ENCODE measurements at regions not wholly inside any gene's neighbourhood (a gene's known extent, or its start where the extent isn't known, plus 50 kb on each side); places are given as distances from the start of the nearest gene placed in this dataset.

DNA sequence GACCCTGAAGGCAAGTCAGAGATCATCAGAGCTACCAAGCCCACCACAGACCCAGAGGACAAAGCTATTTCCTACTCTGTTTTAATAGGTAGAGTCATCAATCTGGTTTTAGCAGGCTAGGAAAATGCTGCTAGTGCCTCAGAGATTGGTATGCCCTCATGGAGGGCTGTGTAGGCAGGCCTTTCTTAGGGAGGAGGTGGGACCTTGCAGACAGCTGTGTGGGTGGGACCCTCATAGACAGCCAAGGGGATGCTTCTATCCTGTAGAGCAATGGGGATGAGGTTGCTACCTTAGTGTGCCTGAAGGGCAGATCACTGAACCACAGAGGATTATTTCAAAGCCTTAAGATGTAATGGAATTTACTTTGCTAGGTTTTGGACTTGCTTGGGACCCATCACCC is 534.9 kb upstream of the KLF12 start:
- Histone ChIP-seq H3K4ac (replicated peaks; ENCODE audit: insufficient read length, low read depth, low read length) (no peak overlapping the region), H3K4me2 (ENCODE audit: insufficient read depth in 1 of 2, low read depth in 2 of 2, low read length in 2 of 2) (no peak overlapping the region), H3K56ac (replicated peaks; ENCODE audit: insufficient read length, low read depth, low read length) (no peak overlapping the region), H3K9ac (replicated peaks in 1 of 4; ENCODE audit: extremely low read depth in 1 of 4, low read depth in 3 of 4, low read length in 3 of 4) (no peak overlapping the region), H4K20me1 (replicated peaks in 1 of 2; ENCODE audit: control insufficient read depth in 1 of 2, insufficient read depth in 2 of 2, low read length in 2 of 2) (no peaks in the 10 kb centered on the region), H3K4me3 (ENCODE audit: extremely low read depth in 1 of 4, insufficient read depth in 2 of 4, low read depth in 3 of 4, low read length in 4 of 4) (no peak overlapping the region), H2BK15ac (ENCODE audit: low read length) (no peak overlapping the region), H4K91ac (replicated peaks; ENCODE audit: insufficient read length, low read length) (no peak overlapping the region), H3K23ac (ENCODE audit: insufficient read length) (no peak overlapping the region), H4K5ac (ENCODE audit: insufficient read length, low read depth, low read length) (no peak overlapping the region), H2BK12ac (ENCODE audit: low read depth, low read length) (no peak overlapping the region), H2AK5ac (ENCODE audit: low read depth, low read length) (no peak overlapping the region), H3K4me1 (replicated peaks in 1 of 4; ENCODE audit: control insufficient read depth in 3 of 4, insufficient read depth in 4 of 4, low read length in 3 of 4) (peaks cover 0 to 3% (median 0%) of the 10 kb centered on the region in 4 experiments; a peak in 1 of 7 replicates), H3K23me2 (ENCODE audit: low read depth, low read length) (no peaks in the 10 kb centered on the region), H3K18ac (ENCODE audit: extremely low read depth, low read length) (no peak overlapping the region), H3K27ac (ENCODE audit: low read depth, low read length) (no peak overlapping the region), H2BK120ac (replicated peaks; ENCODE audit: low read depth, low read length) (no peak overlapping the region), H3K79me2 (ENCODE audit: control insufficient read depth in 1 of 2, insufficient read depth in 2 of 2, low read length in 2 of 2) (no peaks in the 10 kb centered on the region), H2AFZ (ENCODE audit: low read length) (peak overlapping the region; percentile 11; the same call in 1 of the 2 replicates), H3K36me3 (ENCODE audit: control insufficient read depth in 2 of 4, insufficient read depth in 4 of 4, low read length in 3 of 4) (no peaks in the 10 kb centered on the region), H2BK20ac (ENCODE audit: low read length) (no peak overlapping the region), H3K79me1 (ENCODE audit: low read depth, low read length) (no peaks in the 10 kb centered on the region), H3K9me3 (ENCODE audit: insufficient read depth in 2 of 2, low read depth in 1 of 2, low read length in 1 of 2) (no peaks in the 10 kb centered on the region), H3K27me3 (replicated peaks in 1 of 4; ENCODE audit: control insufficient read depth in 3 of 4, extremely low read depth in 1 of 4, insufficient read depth in 3 of 4, low read length in 3 of 4) (no peaks in the 10 kb centered on the region), H4K8ac (ENCODE audit: extremely low read depth, insufficient read depth, low read length) (no peak overlapping the region), H2BK5ac (ENCODE audit: low read depth, low read length) (no peak overlapping the region), H3K14ac (ENCODE audit: insufficient read length) (no peak overlapping the region)
- TF ChIP-seq KDM1A (IDR thresholded peaks at IDR 0.05; ENCODE audit: borderline replicate concordance, low read length) = no peak
- TF ChIP-seq SIRT6 (IDR thresholded peaks at IDR 0.05; ENCODE audit: low read length) = no peak
- TF ChIP-seq, protein P1, sequence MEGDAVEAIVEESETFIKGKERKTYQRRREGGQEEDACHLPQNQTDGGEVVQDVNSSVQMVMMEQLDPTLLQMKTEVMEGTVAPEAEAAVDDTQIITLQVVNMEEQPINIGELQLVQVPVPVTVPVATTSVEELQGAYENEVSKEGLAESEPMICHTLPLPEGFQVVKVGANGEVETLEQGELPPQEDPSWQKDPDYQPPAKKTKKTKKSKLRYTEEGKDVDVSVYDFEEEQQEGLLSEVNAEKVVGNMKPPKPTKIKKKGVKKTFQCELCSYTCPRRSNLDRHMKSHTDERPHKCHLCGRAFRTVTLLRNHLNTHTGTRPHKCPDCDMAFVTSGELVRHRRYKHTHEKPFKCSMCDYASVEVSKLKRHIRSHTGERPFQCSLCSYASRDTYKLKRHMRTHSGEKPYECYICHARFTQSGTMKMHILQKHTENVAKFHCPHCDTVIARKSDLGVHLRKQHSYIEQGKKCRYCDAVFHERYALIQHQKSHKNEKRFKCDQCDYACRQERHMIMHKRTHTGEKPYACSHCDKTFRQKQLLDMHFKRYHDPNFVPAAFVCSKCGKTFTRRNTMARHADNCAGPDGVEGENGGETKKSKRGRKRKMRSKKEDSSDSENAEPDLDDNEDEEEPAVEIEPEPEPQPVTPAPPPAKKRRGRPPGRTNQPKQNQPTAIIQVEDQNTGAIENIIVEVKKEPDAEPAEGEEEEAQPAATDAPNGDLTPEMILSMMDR (IDR thresholded peaks at IDR 0.05; ENCODE audit: control extremely low read depth in 1 of 3, insufficient read depth in 1 of 3, low read depth in 1 of 3, low read length in 3 of 3) = no peak
- no peak for TF ChIP-seq MAFK (IDR thresholded peaks at IDR 0.05; ENCODE audit: low read depth, low read length)
- TF ChIP-seq HDAC2 (IDR thresholded peaks at IDR 0.05; ENCODE audit: borderline replicate concordance in 1 of 2, low read depth in 2 of 2, low read length in 2 of 2) = no peak
- no peak for TF ChIP-seq BRCA1 (IDR thresholded peaks at IDR 0.05; ENCODE audit: low read depth, low read length)
- TF ChIP-seq SAP30 (IDR thresholded peaks at IDR 0.05; ENCODE audit: insufficient read depth, insufficient replicate concordance, low read length) = no peak
- TF ChIP-seq POU5F1 (IDR thresholded peaks at IDR 0.05; ENCODE audit: low read depth, low read length) = no peak
- no peak for TF ChIP-seq RAD21 (IDR thresholded peaks at IDR 0.05 in 1 of 2, conservative IDR thresholded peaks at IDR 0.05 in 1 of 2; ENCODE audit: low read depth in 2 of 2, low read length in 2 of 2)
- no peak for TF ChIP-seq SIX5 (IDR thresholded peaks at IDR 0.05; ENCODE audit: low read depth, low read length)
- no peak for DNase-seq (ENCODE audit: low read depth in 1 of 2, low spot score in 2 of 2)
- FAIRE-seq = no peak
- POLR2A ChIA-PET (ENCODE audit: partially characterized antibody) = no interaction called here
- CTCF ChIA-PET (ENCODE audit: partially characterized antibody) = interaction anchor here (1.2 kb wide), 1 partner anchor 17 kb away, joined by 3 read pairs; no protein-coding TSS in a partner anchor
